Amniotic stem cell (primary cell): ENCODE measurements at regions not wholly inside any gene's neighbourhood (a gene's known extent, or its start where the extent isn't known, plus 50 kb on each side); places are given as distances from the start of the nearest gene placed in this dataset.

Source experiments
- DNase-seq: peaks from one replicate; lab custom pipeline; 2025; lab: John Stamatoyannopoulos, UW

DNA sequence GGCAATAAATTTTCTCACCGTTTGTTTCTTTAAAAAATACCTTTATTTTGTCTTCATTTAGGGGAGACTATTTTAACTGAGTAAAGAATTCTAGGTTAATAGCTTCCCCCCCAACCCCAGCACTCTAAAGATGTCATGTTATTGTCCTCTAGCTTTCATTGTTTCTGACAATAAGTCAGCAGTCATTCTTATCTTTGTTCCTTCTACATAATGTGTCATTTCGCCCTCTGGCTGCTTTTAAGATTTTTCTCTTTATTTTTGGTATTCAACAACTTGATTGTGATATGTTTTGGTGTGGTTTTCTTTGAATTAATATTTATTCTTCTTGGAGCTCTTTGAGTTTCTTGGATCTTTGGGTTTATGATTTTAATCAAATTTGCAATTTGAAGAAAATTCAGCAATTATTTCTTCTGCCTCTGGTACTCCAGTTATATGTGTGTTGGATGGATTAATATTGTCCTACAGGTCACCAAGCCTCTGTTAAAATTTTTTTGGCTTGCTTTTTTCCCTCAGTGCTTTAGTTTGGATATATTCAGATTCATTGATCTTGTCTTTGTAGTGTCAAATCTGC lies 64.6 kb upstream of the ELN start:
- DNase-seq: no peak

DNA sequence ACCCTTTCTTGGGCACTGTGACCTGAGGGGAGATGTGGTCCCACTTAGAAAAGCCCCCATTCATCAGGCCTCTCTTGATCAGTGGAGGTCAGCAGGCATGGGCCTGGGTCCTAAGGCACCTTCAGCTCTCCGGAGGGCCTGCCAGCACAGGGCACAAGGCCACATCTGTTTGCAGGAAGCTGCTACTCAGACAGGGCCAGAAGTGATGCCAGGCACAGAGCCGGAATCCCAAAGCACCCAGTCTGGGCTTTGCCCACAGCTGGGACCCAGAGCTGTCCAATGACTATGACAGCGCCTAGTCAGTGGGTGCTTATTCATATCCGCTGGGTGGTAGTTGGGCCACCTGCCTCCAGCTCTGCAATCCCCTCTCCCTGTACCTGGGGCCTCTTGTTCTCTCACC lies 63.2 kb upstream of the ELN start:
- no peak for DNase-seq

DNA sequence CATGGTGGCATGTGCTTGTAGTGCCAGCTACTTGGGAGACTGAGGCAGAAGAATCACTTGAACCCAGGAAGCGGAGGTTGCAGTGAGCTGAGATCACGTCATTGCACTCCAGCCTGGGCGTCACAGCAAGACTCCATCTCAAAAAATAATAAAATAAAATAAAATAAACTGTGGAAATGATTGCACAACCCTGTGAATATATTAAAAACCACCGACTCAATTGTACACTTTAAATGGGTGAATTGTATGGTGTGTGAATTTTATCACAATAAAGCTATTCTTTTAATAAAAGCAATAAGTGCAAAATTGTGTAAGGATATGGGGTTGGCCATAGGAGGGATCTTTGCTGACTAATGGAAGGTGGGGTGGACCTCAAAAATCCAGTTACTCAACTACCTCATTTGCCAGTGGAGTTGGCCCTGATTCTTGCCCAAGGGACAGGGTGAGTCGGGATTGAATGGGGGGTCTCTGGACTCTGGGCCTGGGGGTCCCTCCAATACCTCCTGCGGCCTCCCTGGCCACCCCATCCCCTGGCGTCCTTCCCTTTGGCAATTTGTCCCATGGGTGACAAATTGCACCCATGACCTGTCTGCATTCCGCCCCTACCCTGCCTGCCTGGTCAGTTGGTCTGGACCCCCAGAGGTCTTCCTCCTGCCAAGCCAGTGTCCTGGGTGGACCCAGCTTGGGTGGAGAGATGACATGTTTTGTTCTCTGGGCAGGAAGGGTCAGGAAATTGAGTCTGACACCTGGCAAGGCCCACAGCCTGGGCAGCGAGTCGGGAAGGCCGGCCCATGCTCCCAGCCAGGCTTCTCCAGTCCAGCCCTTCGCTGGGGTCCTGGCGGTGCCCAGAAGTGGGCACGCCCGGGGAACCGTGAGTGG lies 61.7 kb upstream of the ELN start:
- no peak for DNase-seq

DNA sequence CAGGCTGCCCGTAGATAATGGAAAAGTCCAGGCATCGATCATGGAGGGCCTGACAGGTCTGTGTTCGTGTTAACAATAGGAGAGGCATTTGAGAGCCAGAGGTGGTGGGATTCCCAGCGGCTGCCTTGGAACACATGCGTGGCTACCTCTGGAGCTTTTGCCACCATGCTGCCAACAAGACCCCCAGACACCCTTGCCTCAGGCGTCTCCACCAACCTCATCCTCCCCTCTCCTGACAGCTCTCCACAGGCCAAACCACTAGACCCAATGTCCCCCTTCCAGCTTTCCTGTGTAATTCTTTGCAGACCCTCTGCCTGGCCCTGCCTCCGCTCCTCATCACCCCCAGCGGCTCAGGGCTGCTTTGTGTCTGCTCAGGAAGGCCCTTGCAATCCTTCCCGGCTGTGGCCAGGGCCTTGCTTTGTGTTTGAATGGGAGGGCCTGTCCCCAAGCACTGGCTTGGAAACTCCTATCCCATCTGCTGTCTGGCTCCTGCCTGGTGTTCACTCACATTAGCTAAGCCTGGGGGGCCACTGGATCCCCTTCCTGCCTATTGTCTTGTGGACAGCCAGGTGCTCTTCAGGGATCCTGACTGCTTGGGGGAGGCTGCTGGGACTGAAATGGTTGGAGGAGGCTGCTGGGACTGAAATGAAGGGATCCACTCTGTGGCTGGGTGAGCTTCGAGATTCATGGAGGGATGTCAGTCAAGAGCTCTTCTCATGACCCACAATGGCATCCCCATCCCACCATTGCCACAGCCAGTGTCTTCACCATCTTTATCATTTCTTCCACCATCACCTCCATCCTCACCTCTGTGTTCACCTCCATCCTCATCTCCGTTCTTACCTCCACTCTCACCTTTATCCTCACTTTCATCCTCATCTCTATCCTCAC lies 60.8 kb upstream of the ELN start:
- DNase-seq: no peak

DNA sequence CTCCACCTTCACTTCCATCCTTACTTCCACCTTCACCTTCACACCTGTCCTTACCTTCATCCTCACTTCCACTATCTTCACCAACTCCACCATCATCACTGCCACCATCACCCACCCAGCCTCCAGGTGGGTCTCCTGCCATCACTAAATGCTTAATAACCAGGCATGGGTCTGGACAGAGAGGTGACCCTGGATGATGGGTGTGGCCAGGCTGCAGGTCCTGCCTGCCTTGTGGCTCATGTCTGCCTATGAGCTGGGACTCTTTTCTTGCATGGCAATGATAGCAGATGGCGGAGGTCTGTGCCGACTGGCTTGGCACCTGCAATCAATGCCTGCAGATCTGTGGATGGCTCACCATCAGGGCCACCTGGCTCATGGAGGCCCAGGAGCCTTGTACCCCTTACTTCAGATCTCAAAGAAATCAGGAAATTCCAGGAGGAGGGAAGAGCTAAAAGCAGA lies 60.1 kb upstream of the ELN start:
- no peak for DNase-seq

DNA sequence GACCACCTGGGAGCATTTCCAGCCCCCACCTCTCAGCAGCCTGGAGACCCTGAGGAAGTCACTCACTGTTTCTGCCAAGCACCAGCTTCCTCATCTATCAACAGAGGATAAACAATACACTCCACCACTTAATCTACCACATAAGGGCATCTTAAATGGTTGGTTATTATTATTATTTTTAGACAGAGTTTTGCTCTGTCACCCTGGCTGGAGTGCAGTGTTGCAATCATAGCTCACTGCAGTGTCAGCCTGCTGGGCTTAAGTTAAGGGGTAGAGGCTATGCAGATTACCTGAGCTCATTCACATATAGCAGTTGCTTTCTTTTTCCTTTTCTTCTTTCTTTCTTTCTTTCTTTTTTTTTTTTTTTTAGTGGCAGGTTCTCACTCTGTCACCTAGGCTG lies 59.5 kb upstream of the ELN start:
- DNase-seq: no peak

DNA sequence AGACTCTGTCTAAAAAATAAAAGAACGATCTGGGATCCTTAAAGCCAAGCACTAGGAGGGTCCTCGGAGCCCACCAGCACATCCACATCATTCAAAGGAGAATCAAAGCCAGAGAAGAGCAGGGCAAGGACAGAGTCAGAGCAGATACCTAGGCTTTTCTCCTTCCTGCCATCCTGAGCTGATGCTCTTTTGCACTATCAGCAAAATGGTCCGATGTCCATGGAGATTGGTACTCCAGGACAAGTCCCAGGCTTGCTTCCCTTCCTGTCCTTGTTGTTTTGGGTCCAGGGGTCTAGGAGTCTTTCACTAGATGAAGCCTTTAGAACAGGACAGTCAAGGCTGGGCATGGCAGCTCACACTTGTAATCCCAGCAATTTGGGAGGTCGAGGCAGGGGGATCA lies 58.0 kb upstream of the ELN start:
- DNase-seq: no peak

DNA sequence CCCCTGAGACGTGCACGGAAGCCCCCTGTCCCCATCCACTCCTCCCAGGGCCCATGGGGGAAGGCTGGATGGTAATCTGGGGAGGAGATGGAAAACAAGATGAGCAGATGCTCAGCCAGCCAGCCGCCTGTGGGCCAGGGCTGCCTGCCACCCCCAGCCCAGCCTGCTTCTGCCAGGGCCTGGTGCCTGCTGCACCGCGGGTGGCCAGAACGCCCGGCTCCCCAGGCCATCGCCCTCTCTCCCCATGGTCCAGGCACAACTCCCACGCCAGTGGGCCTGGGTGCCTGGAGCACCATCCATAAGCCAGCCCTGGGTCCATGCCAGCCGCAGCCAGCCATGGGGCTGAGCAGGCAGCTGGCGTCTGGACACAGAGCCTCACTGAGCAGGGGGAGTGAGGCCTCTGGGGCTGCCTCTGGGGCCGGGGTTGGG lies 57.2 kb upstream of the ELN start:
- no peak for DNase-seq

DNA sequence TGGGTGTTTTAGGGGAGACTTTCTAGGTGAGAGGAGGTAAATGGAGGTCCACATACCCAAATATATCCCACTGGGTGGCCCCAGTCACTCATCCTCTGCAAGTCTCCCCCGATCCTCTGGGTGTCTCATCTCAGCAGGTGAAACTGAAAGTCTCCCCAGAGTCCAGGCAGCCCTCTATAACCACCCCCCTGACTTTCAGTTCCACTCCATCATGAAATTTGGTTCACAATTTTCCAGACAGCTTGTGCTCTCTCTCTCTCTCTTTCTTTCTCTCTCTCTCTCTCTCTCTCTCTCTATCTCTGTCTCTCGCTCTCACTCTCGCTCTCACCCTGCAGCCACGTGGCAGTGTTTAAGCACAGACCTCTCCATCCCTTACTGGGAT lies 56.7 kb upstream of the ELN start:
- DNase-seq: no peak

DNA sequence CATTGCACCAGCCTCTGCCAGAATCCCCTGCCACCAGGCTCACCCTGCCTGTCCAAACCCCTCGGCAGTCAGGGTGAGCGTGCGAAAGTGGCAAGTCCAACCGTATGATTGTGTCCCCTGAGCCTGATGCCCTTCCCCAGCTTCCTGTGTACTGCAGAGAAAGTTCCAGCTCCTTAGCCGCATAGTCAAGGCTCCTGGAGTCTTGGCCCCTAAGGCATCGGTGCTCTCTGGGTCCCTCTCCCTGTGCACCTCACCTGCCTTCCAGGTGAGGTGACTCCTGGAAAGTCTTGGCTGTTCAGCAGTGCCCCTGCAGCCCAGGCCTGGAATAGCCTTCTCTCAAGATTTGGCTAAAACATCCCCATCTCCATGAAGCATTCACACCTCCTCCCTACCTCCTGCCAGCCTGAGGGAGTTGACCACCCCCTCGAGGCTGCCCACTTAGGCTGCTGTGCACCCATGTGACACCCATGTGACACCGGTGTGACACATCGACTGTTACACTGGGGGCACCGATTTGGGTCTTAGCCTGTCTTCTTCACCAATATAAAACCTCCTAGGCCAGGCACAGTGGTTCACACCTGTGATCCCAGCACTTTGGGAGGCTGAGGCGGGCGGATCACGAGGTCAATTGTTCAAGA lies 56.1 kb upstream of the ELN start:
- DNase-seq: no peak

DNA sequence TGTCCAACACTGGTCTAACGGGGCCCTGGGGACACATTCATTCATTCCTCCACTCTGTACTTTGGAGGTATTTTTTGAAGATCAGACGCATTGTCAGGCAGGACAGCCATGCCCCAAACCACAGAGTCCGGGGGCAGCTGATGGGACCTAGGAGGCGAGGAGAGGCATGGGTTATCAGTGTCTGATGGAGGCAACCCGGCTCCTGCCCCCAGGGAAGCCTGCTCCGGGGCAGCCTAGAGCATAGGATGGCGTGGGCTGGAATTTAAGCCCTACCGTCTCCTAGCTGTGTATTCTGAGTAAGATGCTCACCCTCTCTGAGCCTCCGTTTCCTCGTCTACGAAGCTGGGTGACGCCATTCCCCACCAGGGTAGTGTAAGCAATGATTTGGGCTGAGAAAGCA lies 55.4 kb upstream of the ELN start:
- DNase-seq: no peak

DNA sequence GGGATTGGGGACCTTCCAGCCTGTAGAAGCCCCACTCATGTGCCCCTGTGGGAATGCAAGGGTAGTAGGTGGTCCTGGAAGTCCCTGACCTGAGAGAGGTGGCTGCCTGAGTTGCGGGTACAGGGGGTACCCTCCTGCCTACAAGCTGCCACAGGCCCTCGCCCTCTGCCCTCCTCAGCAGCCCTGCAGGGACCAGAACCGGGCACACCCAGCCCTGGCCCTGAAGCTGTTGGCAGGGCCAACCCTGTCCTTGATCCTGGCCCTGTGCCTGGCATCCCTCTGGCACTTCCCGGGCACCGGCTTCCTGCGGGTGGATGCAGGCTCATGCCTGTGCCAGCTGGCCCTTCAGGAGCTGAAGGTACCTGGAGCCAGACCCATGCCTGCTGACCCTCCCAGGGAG lies 54.9 kb upstream of the ELN start:
- DNase-seq: no peak

DNA sequence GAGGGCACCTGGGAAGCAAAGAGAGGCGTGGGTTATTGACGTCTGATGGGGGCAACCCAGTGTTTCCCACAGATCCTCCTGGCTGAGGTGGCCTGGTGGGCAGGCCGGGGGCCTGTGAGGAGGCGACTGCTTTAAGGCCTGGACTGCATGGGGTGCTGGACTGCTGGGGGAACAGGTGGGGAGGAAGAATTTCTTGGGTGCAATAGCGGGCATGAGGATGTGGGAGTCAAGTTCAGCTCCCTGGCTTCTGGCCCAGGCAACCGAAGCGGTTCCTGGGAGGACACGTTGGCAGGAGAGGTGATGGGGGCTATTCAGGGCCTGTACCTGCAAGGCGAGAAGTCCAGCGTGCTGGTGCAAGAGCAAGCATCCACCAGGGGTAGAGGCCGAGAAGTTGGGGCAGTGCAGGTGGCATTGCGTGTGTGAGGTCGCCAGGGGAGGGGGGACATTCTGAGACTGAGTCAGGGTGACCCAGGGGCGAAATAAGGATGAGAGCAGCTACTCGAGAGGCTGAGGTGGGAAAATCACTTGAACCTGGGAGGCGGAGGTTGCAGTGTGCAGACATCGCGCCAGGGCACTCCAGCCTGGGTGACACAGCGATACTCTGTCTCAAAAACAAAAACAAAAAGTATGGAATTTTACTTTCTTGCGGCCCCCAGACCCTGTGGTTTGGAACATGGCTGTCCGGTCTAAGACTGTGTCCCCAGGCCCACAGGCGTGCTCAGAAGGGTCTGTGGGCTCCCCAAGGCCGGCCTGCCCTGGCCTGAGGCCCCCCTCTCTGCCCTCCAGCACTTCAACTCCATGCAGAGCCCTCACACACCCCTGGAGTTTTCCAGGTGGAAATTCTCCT lies 53.6 kb upstream of the ELN start:
- DNase-seq: no peak

DNA sequence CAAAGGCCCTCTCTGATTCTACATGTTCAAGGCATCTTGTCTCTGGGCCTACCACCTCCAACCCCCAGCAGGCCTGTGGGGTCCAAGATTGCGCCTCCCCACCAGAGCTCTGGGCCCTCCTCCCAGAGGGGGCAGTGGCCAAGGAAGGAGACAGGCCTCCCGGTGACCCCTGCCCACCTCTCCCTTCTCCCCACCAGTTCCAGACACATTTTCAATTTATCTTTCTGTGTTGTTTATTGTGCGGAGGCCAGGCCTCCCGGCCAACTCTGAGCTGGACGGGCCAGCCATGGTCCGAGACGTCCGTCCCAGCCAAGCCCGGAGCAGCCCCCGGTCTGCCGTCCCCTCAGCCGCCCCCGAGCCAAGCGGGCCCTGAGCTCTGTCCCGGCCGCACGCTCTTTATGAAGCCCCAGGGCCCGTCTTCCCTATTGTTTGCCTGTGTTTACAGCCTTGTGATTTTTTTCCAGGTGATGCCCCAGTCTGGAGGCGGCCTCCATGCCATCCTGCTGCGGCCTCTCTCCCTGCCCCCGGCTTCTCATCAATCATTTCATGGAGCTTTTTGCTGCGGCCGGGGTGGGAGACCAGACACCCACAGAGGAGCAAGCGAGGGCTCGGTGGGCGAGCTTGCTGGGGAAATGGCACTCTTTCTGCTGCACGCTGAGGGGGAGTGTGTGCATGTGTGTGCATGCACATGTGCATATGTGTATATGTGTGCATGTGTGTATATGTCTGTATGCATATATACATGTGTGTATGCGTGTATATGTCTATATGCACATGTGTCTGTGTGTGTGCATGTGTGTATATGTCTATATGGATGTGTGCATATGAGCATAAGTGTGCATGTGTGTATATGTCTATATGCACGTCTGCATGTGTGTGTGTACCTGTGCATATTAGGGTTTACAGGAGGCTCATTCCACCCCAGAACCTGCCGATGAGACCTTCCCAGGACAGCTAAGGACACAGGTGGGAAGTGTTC lies 52.7 kb upstream of the ELN start:
- DNase-seq: no peak

DNA sequence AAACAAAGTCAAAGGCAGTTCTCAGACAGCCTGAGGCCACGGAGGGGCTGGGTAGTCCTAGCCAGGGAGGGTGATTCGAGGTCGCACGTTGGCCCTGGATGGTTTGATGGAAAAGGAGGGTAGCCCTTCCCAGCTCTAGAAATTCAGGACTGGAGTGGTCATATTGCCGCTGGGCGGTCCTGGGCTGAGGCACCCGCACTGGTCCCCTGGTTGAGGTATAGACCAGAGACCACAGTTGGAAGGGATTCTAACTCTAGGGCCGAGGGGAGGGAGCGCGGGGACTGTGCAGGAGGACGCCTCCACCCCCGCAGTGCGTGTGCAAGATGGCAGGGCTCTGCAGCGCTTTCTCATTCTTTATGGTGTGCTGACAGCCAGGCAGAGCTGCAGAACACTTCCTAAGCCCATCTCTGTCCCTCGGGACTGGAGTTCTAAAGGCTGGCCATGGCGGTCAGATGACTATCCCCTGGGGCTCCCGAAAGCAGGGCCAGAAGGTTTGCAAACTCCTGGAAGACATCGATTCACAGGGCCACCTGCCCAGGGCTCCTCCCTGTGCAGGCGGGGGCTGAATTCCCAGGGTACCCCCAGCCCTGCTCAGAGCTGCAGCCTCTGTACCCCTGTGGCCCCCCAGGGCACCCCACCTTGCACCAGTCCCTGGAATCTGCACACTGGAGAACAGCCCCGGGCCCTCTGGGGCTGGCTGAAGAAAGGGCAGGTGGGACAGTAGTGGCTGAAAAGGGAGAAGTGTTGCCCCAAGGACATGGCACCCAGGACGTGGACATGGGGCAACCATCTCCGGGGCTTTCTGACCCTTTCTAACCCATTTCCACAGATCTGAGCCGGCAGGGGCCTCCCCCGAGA lies 51.0 kb upstream of the ELN start:
- no peak for DNase-seq

DNA sequence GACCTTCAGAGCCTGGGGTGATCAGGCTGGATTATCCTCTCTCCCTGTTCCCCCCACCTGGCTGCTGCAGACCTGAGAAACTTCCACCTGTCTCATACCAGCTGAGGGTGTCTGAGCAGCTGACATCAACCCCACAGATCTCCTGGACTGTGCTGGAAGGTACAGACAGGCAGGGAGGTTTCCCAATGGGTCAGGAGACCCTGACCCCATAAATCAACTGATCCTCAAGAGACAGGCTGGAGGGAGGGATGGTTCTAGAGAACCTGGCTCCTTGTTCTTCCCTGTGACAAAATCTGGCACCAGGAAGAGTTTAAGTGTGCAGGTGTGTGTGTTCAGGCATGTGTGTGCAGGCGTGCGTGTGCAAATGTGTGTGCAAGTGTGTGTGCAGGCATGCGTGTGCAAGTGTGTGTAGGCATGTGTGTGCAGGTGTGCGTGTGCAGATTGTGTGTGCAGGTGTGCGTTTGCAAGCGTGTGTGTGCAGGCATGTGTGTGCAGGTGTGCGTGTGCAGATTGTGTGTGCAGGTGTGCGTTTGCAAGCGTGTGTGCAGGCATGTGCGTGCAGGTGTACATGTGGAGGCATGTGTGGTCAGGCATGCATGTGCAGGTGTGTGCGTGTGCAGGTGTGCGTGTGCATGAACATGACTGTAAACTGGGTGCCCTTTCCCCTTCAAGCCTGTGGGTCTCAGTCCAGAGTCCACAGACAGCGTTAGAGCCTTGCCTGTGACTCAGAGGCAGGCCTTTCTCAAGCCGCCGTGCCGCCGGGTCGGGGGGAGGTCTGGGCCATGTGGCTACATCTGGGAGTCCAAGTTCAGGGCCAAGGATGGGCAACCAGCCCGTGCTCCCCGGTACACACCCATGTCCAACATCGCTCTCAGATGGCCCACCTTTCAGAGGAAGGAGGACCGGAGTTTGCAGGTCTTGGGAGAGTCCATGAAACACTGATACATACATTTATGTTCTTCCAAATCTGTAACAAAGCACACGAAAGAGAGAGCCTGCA lies 50.1 kb upstream of the ELN start:
- DNase-seq: no peak
